RPMI7951 (cell line): ENCODE measurements at regions not wholly inside any gene's neighbourhood (a gene's known extent, or its start where the extent isn't known, plus 50 kb on each side); places are given as distances from the start of the nearest gene placed in this dataset.
"Not testable (repeated sequence)": the region's sequence is repeated elsewhere in the genome, so short reads cannot be mapped to it uniquely, and the experiment has no call there.

ENCODE experiments used
- DNase-seq: peaks from one replicate; pipeline ENCODE4 v3.0.0-alpha.2; 2012; ENCODE audit warnings: low read depth

DNA sequence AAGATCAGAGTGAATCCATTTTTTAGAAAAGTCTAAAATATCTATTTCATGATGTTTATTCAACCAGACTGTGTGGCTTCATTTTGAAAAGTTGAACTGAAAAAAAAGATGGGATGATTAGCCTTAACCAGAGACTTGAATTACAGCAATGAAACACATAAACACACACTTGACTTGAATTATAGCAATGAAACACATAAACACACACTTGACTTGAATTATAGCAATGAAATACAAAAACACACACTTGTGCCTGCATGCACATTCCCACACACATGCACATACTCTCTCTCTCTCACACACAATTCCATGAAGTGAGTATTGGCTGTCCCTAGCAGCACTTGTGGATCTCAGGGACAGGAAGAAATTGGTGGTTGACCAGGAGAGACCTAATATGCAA lies 286.8 kb downstream of the USP46 start:
- no peak for DNase-seq

DNA sequence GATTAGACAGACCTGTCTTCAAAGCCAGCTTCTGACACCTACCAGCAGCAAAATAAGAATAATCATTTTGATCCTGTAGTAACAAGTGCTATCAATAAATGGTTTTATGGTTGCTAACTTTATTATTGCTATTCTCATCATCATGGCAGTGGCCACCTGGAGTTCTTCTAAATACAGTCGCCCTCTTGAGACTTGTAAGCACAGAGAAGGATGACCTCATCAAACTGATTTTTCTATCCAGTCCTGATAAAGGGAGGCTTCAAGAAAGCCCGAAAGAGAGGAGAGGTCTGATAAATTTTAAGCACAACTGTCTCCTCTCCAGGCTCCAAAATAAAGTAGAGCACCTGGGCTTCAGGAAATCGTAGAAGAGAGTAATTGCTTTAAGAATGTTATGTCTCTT lies 286.4 kb downstream of the USP46 start:
- DNase-seq, result no peak

DNA sequence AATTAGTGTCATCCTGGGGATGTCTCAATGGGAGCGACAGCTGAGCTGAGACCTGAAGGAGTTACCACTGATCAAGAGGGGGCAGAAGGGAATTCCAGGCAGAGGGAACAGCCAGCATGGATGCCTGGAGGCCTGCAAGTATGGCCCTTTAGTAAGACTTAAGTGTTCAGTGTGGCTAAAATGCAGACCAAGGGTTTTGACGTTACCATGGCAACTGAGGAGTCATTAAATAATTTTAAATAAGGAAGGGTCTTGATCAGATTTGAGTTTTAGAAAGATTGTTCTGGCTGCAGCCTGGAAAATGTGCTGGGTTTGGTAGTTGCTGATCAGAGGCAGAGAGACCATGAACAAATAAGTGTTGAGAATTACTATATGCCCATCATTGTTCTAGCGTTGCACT lies 285.5 kb downstream of the USP46 start:
- no peak for DNase-seq

DNA sequence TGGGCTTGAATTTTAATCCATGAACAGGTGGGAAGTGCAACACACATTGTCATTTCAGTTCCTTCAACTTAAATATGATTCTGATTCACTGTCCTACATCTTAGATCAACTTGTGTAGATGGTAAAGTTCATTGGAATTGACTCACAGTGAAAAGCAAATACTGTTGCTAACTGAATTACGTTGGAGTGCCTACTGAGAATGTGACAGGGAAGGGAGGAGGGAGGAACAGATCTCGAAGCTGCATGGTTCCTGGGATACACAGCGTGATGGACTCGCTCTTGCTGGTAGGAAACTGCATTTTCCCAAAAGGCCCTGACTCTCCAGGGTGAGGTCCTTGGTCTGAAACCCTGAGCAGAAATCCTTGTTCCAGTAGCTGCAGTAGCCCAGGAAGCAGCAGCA lies 284.2 kb downstream of the USP46 start:
- no peak for DNase-seq

DNA sequence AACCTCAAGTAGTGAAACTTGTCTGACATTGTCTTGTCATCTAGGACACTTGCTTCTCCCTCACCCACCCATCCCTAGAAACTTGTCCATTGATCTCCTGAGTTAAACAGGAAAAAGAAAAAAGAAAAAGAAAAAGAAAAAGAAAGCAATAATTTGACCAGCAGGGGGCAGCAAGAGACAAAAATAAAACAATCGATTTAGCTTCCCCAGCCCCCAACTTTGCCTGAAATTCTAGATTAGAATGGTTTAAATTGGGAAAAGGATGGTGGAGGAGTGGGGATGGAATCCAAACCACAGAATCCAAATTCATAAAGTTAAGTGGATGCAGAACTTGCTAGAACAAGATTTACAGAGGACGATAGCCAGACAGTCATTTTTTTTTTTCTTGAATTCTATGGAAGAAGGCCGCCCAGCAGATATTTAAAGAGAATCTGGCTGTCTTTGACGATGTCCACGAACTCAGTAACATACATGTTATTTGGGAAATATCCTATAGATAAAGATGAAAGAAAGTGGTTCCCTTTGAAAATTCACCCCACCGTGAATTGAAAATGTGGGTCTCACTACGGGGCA lies 282.9 kb downstream of the USP46 start:
- peak; percentile 49 for DNase-seq

DNA sequence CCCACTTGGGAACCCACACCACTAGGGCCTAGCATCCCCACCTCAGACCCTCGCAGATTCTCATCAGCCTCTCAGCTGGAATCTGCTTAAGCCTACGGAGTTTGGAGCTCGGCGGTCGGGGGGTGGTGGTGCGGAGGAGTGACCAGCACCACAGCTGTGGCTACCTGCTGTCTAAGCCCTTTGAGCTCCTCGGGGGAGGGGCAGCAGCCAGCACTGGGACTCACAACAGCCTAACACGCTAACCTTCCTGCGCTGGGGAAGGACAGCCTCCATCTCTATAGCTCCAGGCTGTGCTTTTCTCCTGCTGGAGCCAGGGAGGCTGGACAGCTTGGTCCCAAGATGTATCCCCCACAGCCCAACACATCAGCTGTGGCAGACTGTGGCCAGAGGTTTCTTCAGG lies 281.5 kb downstream of the USP46 start:
- peak; percentile 35 for DNase-seq

DNA sequence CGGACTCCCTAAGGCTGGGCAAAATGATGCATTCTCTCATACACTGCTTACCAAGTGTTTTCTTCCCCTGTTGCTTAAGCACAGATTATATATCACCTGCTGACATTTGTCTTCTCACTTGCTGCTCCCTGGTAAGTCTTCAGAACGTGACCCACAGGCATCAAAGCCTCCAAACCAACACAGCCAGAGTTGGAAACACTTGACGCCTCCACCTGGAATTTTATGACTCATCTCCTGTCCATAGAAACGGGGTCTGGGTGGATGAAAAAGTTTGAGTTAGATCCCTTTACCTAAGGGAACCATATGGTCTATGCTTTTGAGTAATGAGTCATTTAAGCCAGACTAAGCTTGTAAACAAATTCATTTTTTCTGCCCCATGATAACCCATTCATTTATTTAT lies 251.6 kb downstream of the USP46 start:
- peak; percentile 17 for DNase-seq

DNA sequence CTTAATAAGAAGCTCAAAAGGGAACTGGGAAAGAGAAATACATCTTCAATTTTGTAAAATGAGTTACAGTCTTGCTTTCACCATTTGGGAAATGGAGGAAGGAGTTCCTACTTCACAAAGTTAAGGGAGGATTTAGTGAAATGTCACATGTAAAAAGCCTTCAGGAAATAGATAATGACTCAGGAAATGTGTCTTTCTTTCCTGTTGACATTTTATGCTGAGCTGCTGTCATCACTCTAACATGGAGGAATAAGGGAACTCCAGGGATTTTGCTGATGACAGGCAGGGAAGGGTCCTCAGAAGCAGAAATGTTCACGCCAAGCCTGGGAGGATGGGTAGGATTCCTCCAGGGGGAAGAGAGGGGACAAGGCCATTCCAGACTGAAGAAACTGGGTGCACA lies 251.1 kb downstream of the USP46 start:
- DNase-seq, result no peak

DNA sequence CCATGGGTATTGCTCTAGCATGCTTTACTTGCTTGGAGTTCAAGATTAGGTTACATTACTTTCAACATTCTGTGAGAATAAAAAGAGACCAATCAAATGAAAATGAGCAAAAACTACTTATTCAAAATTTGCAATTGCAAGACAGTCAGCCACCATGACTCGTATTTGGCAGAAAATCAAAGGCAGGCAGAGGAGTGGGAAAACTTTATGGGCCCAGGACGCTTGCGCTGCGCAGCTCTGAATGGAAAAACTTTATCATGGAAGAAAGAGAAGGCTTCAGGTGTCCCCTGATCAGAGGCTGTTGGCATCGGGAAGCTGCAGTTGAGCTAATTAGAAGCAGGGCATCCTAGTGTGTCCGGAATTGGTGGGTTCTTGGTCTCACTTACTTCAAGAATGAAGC lies 250.6 kb downstream of the USP46 start:
- no peak for DNase-seq

DNA sequence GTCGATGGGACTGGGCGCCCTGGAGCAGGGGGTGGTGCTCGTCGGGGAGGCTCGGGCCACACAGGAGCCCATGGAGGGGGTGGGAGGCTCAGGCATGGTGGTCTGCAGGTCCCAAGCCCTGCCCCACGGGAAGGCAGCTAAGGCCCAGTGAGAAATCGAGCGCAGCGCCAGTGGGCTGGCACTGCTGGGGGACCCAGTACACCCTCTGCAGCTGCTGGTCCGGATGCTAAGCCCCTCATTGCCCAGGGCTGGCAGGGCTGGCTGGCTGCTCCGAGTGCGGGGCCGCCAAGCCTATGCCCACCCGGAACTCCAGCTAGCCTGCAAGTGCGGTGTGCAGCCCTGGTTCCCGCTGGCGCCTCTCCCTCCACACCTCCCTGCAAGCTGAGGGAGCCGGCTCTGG lies 249.3 kb downstream of the USP46 start:
- DNase-seq, result not testable (repeated sequence)

DNA sequence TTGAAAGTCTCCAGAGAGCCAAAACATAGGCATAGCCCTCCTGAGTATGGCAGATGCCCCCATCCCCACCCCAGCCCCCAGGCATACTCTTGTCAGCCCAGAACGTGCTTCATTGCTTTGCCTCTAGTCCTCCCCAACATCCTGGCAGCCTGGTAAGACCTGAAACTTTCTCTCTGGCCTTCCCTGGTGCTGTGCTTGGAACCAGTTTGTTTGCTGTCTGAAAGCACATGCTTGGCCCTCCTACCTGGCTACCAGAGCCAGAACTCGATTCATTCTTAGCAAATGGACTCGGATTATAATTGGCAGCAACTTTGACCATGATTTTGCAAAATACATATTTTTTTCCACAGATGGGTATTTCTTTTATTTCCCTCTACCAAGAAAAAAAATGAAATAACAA lies 248.1 kb downstream of the USP46 start:
- DNase-seq, result no peak

DNA sequence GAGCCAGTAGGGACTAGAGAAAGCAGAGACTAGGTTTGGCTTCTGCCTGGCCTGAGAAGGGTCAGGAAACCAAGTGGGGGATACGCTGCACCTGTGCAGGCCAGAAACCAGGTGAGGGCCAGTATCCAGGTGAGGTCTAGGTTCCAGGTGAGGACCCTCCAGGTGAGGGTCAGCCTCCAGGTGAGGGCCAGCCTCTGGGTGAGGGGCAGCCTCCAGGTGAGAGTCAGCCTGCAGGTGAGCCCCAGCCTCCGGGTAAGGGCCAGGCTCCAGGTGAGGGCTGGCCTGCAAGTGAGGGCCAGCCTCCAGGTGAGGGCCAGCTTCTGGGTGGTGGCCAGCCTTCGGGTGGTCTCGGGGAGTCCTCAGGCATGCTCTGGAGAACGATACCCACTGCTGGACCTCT lies 238.8 kb downstream of the USP46 start:
- DNase-seq, result no peak

DNA sequence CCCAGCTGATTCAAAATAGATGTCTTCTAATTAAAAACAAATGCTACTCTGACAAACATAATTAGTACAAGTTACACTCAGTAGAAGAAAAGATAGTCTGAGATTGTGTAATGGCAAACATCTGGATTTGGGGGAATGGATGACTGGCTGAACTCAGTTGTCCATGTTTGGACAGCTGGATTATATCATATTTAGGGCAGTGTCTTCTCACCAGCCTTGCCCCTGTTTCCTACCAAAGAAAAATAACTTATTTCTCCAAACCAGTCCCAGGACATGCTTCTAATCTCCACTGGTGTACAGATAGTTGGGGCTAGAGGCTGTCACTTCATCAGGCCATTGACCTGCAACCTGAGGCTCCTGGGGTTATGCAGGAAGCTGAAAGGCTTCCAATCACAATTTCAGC lies 237.3 kb downstream of the USP46 start:
- DNase-seq, result no peak

DNA sequence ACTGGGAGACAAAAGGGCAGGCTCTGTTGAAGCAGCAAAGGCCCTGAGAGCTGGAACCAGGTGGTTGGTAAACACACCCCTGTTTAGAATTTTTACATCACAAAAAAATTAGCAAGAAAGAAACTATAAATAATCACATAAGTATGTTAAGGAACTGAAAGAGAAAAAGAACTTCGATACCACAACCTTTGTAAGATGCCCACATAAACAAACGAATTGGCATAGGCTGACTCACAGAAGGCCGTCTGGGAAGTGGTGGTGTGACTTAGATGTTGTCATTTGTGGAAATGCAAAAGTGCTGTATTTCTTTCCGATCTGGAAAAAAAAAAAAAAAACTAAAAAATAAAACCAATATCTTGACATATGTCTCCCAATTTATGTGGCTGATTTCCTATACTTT lies 235.1 kb downstream of the USP46 start:
- DNase-seq, result no peak

DNA sequence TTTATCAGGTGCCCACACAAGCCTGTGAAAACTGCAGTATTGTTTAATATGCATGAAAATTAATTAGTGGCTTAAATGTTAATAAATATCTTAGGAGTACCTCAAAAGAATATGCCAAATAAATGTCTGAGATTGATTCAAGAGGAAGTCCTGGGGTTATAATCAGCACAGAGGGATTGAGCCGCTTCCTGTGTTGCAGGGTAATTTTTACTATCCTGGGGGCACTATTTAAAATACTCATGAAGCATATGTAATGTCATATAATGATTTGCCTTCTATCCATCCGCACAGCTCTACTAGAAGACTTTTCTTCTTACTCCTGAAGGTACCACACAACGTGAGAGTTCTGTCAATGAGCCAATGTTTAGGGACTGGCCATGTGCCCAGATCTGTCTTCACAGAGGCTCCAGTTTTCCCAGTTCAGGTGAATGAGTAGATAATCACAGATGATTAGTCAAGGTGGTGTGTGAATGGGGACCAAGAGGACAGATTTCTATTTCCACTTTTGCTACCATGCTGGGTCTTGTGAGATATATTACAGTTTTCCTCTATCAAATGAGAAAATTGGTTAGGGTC lies 233.3 kb downstream of the USP46 start:
- DNase-seq, result no peak

DNA sequence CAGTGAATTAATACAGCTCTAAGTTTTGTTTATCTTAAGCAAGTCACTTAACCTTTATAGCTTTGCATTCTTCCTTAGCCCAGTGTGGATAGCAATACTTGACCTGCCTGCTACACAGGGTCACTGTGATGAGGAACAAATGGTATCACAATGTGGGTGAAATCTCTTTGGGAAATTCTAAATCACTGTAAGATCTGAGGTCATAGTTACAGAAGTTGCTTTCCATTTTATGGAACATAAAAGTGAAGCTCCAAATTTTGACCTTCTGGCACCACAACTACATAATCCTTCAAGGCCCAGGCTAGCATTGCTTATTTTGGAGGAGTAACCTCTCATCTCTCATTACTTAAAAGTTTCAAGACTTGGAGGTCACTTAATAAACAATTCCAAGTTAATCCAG lies 227.7 kb downstream of the USP46 start:
- DNase-seq, result no peak

DNA sequence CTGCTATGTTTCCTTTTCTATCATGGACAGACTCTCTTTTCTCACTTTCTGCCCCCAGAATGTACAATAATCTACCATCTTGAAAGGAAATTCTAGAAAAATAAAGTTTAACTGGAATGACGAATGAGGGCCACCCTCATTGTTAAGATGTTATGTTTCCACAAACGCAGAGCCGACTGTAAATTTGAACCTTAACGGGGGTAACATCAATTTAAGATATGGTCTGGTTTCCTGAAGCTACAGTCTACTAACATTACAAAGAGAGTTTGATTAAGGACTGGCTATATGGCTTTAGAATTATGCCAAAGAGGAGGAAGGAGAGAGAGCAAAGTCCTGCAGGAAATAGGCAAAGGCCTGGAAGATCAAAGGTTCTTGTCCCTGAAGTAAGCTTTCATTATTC lies 227.2 kb downstream of the USP46 start:
- no peak for DNase-seq

DNA sequence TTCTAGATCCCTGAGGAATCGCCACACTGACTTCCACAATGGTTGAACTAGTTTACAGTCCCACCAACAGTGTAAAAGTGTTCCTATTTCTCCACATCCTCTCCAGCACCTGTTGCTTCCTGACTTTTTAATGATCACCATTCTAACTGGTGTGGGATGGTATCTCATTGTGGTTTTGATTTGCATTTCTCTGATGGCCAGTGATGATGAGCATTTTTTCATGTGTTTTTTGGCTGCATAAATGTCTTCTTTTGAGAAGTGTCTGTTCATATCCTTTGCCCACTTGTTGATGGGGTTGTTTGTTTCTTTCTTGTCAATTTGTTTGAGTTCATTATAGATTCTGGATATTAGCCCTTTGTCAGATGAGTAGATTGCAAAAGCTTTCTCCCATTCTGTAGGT lies 216.6 kb downstream of the USP46 start:
- not testable (repeated sequence) for DNase-seq

DNA sequence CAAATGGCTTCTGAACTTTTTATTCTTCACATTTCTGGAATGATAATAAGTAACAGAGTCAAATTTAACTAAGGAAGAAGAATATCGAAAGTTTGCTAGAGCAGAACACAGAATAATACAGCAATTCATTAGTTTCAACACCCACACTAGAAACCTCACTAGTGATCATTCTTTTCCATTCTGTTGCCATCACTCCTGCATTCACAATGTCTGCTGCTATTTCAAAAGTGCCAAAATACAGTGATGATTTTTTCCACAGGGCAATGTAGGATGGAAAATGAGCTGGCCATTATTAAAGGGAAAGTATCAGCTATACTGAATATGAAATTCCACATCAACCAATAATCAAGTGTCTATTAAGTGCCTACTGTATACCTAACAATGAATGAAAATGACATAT lies 186.7 kb downstream of the USP46 start:
- no peak for DNase-seq

DNA sequence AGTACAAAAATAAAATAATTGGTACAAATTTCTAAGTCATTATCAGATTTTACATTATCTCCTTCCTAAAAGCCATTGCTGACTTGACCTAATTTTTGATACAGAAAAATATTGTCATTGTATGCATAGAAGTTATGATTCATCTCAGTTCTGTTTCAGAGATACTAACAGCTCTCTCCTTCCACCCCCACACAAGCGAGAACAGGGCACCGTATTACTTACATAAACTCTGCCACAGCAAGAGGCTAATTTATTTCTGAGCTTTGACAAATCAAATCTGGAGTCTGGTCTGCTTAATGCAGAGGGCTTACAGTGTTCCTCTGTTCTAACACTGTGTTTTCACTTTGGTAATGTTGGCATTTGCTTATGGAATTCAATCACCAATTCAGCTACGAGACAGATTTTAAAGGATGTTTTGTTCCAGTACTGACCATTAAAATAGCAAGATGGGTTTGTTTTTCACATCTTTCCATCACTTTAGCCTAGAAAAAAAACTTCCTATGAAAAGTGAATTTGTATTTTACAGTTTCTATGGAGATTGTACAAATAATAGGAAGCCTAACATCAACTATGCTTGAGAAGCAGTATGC lies 181.8 kb downstream of the USP46 start:
- DNase-seq, result no peak

DNA sequence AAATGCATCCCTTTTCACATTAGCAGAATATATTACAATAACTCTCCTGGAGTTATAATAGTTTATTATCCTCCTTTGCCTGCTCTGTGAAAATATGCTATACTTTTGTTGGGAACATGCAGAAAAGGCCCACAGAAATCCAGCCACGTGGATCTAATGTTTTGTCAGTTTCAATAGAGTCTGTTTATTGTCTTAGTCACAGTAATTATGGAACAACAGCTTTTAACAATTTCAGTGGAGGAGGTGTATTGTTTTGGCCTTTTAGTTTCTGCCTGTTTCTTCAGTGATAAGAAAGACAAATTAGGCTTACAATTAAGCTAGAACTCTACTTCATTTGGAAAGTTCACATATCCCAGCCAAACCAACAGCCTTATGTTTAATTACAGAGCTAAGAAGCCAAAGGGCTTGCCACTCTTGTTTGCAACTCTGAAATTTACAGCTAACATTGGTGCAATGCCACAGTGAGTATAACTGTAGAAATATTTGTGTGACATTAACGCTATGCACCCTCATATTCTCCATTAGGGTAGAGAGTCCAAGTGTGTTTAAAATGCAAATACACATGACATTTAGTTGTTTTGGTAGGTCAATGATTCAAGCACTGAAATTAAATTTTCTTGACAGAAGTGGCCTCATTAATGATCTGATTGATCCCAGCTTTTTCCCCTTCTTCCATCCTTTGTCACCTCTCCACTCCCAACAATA lies 175.8 kb downstream of the USP46 start:
- DNase-seq, result no peak

DNA sequence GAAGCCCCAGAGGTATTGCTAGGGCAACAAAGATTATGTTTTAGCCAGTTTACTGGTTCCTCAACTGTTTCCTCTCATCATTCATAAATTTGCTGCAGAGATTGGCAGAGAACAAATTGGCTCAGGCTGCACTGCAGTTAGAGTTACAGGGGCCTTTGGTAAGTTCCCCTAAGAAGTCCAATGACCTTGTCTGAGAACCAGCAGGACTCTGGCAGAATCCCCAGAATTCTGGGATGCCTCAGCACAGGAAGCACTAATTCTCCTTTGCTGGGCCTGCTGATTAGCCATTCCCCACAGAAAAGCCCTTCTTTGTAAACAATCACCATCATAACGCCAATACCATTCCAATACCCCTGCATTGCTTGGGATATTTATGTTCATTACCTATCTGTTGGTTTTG lies 151.3 kb downstream of the USP46 start:
- DNase-seq, result no peak

DNA sequence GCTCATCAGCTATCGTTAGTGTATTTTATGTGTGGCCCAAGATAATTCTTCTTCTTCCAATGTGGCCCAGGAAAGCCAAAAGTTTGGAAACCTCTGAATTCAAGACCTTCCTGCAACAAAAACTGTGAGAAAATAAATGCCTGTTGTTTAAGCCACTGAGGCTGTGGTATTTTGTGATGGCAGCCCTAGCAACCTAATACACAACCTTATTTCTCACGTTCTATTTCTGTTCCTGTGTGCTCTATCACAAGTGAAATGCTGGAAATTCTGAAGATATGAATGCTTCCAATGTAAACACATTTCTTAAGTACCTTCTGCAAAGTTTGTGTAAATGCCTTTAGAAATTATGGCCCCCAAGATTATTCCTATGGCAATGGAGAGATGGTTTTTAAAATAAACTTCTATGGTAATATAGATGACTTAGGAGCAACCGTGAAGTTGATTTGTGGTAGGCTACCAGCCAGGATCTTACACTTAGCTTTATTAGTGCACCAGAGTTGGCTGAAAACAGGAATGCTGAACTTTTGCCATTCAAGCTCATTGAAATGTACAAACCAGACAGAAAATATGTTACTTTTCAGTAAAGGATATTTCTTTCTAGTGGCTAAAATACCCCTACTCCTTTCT lies 148.0 kb downstream of the USP46 start:
- DNase-seq, result no peak
